HG03439 (cell line): ENCODE measurements at regions not wholly inside any gene's neighbourhood (a gene's known extent, or its start where the extent isn't known, plus 50 kb on each side); places are given as distances from the start of the nearest gene placed in this dataset.
A peak's percentile ranks its signal among the peaks of the same experiment; 100 is the strongest.
"Not testable (repeated sequence)": the region's sequence is repeated elsewhere in the genome, so short reads cannot be mapped to it uniquely, and the experiment has no call there.

Experiments used
- ATAC-seq: cut with Tn5 transposase; IDR thresholded peaks from one replicate; pipeline ENCODE4 v1.9.1; 2021; ENCODE audit warnings: mild to moderate bottlenecking, moderate library complexity; ENCODE audit not compliant: unreplicated experiment

DNA sequence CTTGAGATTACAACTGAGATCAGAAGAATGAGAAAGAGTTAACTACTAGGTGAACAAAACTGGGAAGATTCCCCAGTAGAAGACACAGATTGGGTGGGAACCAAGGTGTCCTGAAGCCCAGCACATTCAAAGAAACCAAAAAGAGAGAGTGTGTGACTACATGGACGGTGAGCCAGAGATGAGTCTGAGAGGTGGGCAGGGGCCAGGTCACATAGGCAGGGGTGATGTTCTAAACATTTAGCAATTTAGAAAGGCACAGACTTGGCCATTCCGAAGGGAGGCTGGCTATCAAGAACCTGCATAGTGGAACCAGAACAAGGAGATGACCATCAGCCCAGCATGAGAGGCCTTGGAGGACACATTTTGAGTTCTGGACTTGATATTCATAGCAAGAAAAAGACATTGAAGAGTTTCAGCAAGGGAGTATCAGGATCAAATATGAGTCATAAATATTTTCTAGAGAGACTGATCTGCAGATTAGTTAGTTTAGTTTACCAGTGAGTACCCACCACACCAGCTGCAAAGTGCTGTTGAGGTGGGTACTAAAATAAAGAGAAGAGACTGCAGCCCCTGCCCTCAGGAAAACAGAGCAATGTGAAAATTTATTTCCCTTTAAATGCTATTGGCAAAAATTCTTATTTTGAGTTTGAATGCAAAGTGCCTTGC, 340.5 kb upstream of the PRDM1 start:
- ATAC-seq: peak; percentile 40

- ATAC-seq: no peak
Measured at GRCh38 chr6:105744815-105745214, 341.3 kb upstream of the PRDM1 start.

GRCh38 chr6:105740946-105741645, 338.2 kb upstream of the PREP start:
- no peak for ATAC-seq

DNA sequence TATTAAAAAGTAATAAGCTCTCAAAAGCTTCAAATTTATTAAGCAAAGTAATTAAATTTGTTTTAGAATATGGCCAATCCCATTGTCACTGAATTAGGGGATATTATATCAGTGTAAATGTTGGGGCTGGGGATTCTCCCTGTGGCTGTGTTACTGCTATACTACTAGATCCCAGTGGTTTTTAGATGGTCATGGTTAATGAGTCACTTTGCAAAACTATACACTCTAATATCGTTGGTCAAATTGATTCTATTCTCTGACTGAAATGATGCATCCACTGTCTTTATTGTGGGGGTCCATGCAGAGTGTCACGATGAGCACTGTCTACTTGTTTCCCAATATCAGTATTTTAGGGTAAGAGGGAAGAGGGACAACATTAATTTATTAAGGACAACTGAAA, 336.9 kb upstream of the PREP start:
- no peak for ATAC-seq

GRCh38 chr6:105733556-105734162, 330.8 kb upstream of the PREP start:
- no peak for ATAC-seq

- no peak for ATAC-seq
Measured at GRCh38 chr6:105728995-105729394, 326.1 kb upstream of the PREP start.

DNA sequence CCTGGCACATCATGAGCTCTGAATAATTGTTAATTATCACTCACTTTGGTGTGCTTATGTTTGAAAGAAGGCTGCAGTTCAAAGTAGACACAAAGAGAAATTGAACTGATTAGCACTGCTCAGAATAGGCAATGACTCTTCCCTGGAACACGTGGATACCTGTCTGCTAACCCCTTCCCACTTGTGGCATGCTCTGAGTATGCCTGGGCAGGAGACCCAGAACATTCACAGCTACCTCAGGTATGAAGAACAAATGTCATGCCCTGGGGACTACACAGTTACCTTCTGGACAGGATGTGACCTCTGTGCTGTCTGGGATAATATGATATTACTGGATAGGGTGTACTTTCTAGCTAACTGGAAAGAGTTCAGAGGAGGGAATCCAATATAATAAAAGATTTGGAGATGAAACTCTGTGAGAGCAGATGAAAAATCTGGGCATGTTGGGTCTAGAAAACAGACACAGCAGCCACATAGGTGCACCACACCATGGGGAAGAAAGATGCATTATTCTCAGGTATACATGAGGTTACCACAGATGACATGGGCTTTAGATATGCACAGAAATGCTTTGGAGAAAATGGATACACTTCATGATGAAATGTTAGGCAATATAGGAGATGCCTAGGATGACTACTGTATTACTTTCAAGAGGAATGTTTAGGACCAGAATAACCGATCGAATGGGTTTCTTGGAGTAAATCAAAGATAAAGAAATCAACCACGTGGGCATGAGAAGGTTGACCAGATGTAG, 324.2 kb upstream of the PREP start:
- no peak for ATAC-seq

DNA sequence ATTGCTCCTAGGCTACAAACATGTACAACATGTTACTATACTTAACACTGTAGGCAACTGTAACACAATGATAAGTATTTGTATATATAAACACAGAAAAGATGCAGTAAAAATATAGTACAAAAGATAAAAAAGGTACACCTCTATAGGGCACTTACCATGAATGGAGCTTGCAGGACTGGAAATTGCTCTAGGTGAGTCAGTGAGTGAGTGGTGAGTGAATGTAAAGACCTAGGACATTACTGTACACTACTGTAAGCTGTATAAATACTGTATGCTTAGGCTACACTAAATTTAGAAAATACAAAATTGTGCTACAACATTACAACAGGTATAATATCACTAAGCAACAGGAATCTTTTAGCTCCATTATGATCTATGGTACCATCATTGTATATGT, 312.0 kb upstream of the PREP start:
- ATAC-seq: no peak

- ATAC-seq: no peak
Measured at GRCh38 chr6:105713474-105714118, 310.7 kb upstream of the PREP start.

GRCh38 chr6:105711216-105711615, 308.3 kb upstream of the PREP start:
- no peak for ATAC-seq

DNA sequence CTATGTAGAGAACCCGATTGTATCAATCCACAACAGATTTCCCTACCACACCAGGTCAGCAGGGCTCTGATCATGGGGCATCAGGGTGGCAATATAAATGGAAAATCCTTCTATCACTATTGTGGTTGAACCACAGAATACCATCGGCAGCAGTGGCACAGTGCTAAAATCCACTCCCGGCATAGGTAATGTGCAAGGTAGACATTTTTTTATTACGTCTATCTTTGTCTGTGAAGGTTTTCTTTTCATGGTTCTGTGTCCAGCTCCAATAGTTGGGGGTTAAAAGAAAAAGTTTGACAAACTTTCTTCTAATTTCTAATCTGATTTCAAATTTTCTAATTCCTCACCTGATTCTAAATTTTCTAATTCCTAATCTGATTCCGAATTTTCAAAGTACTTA, 302.7 kb upstream of the PREP start:
- no peak for ATAC-seq

DNA sequence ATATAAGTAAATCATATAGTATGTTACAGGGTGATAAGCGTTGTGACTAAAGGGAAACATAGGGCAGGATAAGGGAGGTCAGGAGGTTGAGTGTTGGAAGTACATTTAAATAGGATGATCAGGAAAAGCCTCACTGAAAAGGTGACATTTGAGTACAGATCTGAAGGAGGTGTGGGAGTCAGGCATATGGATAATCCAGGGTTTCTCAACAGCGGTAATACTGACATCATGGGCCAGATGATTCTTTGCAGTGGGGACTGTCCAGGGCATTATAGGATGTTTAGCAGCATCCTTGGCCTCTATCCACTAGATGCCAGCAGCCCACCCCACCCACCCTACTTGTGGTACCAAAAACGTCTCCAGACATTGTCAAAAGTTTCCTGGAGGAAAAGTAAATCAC, 292.6 kb upstream of the PREP start:
- ATAC-seq: no peak

GRCh38 chr6:105692613-105693215, 289.8 kb upstream of the PREP start:
- no peak for ATAC-seq

DNA sequence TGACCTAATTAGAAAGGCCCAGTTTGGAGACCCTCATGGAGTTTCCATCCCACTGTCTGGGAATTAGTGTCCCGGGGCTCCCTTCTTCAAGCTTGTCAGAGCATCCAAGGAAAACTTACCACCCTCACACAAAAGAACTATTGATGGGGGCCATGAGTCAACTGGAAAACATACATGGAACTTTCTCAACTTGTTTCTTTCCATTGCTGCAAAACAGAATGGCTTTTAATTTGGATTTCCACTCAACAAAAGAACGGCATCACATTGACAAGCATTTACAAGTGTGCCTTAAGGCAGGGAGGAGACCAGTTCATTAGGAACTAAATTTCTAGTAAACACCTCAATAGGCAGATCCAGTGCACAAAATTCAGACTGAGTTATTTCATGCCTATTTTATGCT, 289.1 kb upstream of the PREP start:
- no peak for ATAC-seq

DNA sequence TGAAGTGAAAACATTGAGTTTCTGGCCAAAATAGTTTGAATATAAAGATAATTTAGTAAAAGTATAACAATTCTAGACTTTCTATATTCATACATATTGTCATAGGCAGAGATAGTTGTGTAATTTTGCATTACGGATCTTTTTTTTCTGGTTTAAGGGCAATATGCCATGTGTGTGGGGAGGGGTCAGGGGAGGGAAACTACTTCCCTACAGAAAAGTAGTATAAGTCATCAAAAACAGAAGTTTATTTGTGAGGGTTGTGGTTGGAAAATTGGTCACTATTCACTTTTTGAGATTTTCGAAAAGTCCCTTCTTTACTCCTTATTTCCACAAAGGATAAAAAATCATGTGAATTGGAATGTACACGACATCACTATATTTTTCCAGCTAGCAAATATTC, 288.2 kb upstream of the PREP start:
- no peak for ATAC-seq

GRCh38 chr6:105688573-105688972, 285.7 kb upstream of the PREP start:
- ATAC-seq: no peak

DNA sequence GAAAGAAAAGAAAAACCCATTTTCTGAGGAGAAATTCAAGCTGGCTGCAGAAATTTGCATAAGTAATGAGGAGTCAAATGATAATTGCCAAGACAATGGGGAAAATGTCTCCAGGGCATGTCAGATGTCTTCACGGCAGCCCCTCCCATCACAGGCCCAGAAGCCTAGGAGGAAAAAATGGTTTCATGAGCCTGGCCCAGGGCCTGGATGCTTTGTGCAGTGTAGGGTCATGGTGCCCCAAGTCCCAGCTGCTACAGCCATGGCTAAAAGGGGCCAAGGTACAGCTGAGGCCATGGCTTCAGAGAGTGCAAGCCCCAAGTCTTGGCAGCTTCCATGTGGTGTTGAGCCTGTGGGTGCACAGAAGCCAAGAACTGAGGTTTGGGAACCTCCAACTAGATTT, 283.9 kb upstream of the PREP start:
- not testable (repeated sequence) for ATAC-seq

GRCh38 chr6:105681061-105681460, 278.2 kb upstream of the PREP start:
- no peak for ATAC-seq

DNA sequence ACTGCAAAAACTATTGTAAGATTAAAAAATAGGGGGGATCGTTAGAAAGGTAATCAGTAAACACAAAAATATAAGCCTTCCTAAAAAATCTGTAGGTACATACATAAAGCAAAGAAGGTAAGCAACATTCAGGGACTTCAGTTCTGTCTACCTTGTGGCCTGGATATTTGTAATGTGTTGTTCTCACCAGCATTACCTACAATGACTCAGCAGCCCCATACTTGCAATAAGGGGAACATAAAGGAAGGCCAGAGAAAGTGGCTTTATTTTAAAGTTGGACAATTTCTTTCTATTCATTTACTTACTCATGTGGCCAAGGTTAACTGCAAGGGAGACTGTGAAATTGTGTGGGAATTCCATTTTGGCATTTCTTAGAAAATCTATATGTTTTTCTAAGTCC, 277.2 kb upstream of the PREP start:
- no peak for ATAC-seq

DNA sequence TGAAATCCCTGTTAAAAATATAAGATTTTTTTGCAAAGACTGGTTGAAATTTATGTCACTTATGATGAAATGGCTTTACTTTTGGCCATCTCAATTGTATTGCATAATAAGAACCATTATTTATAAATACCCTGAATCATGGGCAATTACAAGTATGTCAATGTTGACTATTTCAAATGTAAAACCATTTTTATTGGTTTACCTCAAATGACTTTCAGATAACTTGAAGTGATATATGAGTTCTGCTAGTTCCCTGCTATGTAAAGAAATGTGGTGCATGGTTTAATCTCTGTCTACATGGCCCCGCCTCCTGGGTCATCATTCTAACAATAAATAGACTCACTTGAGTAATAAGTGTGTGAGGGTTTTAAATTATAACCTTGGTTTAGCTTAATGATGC, 275.6 kb upstream of the PREP start:
- ATAC-seq: no peak
